Hepatocyte (in vitro differentiated cells): ENCODE measurements at regions not wholly inside any gene's neighbourhood (a gene's known extent, or its start where the extent isn't known, plus 50 kb on each side); places are given as distances from the start of the nearest gene placed in this dataset.

Experiments used
- DNase-seq: peaks from one replicate; pipeline ENCODE4 v3.0.0-alpha.2; 2016; ENCODE audit warnings: low spot score
- H2AFZ ChIP-seq: fragments of 200-600 bp; sonication (generic); 2 replicates; pipeline ENCODE4 v1.6.0; 2016; ENCODE audit warnings: antibody characterized with exemption, mild to moderate bottlenecking
- H3K27ac ChIP-seq: fragments of 200-600 bp; sonication (generic); 2 replicates; pipeline ENCODE4 v1.5.1; 2016; ENCODE audit warnings: mild to moderate bottlenecking
- H3K27me3 ChIP-seq: fragments of 200-600 bp; sonication (generic); 2 replicates; pipeline ENCODE4 v1.6.1; 2016
- H3K36me3 ChIP-seq: fragments of 200-600 bp; sonication (generic); replicated peaks from 2 replicates; pipeline ENCODE4 v1.5.1; 2016; ENCODE audit warnings: low read depth; ENCODE audit not compliant: insufficient read depth
- H3K4me1 ChIP-seq: fragments of 200-600 bp; sonication (generic); 2 replicates; pipeline ENCODE4 v1.5.1; 2016; ENCODE audit warnings: mild to moderate bottlenecking, moderate library complexity; ENCODE audit not compliant: insufficient read depth
- H3K4me2 ChIP-seq: fragments of 200-600 bp; sonication (generic); 2 replicates; pipeline ENCODE4 v1.6.0; 2016
- H3K4me3 ChIP-seq: fragments of 200-600 bp; sonication (generic); 2 replicates; pipeline ENCODE4 v1.5.1; 2016; ENCODE audit warnings: mild to moderate bottlenecking
- H3K79me2 ChIP-seq: fragments of 200-600 bp; sonication (generic); 2 replicates; pipeline ENCODE4 v1.6.0; 2017; ENCODE audit warnings: mild to moderate bottlenecking
- H3K9me2 ChIP-seq: fragments of 200-600 bp; sonication (generic); replicated peaks from 2 replicates; pipeline ENCODE4 v1.6.0; 2017; ENCODE audit warnings: mild to moderate bottlenecking; ENCODE audit not compliant: insufficient read depth
- H3K9me3 ChIP-seq: fragments of 200-600 bp; sonication (generic); 2 replicates; pipeline ENCODE4 v1.5.1; 2016; ENCODE audit warnings: low read depth, mild to moderate bottlenecking
- H4K20me1 ChIP-seq: fragments of 200-600 bp; sonication (generic); 2 replicates; pipeline ENCODE4 v1.6.0; 2016; ENCODE audit warnings: mild to moderate bottlenecking; ENCODE audit not compliant: insufficient read depth, poor library complexity, severe bottlenecking
- CTCF ChIP-seq: fragments of 200-600 bp; sonication (generic); IDR thresholded peaks from 2 replicates; pipeline ENCODE4 v1.5.1; 2016; ENCODE audit warnings: antibody characterized with exemption, mild to moderate bottlenecking; ENCODE audit not compliant: poor library complexity
- EZH2 ChIP-seq: fragments of 200-600 bp; sonication (generic); IDR thresholded peaks from 2 replicates; pipeline ENCODE4 v1.6.1; 2016; ENCODE audit warnings: antibody characterized with exemption, mild to moderate bottlenecking, borderline replicate concordance
- EZH2phosphoT487 ChIP-seq: fragments of 200-600 bp; sonication (generic); IDR thresholded peaks from one replicate; pipeline ENCODE4 v1.6.1; 2018; ENCODE audit warnings: antibody characterized with exemption, mild to moderate bottlenecking, low read depth, moderate library complexity; ENCODE audit not compliant: unreplicated experiment, severe bottlenecking
- WGBS: methylation state at CpG from one replicate; pipeline ENCODE4 v1.1.6; 2016; ENCODE audit warnings: low lambda C conversion rate; ENCODE audit errors: missing lambda C conversion rate; 5-methylcytosine and 5-hydroxymethylcytosine counted together

GRCh38 chr7:46943996-46944395 is 637.9 kb downstream of the TNS3 start:
- no peaks in the 10 kb centered on the region for H3K79me2 ChIP-seq
- no peak for DNase-seq
- H3K9me2 ChIP-seq: no peaks in the 10 kb centered on the region
- no peaks in the 10 kb centered on the region for H3K27me3 ChIP-seq
- TF ChIP-seq EZH2 (no peak), CTCF (no peak), EZH2phosphoT487 (no peak)
- no peak overlapping the region for H3K27ac ChIP-seq
- WGBS: 92% methylated on average over 3 of the region's 3 CpGs
- no peaks in the 10 kb centered on the region for H3K36me3 ChIP-seq
- no peaks in the 10 kb centered on the region for H3K4me1 ChIP-seq
- H3K9me3 ChIP-seq: no peaks in the 10 kb centered on the region
- H4K20me1 ChIP-seq: no peaks in the 10 kb centered on the region
- no peak overlapping the region for H3K4me3 ChIP-seq
- H2AFZ ChIP-seq: no peak overlapping the region
- H3K4me2 ChIP-seq: no peak overlapping the region

- DNase-seq: no peak
- H3K27ac ChIP-seq: no peak overlapping the region
- no peak overlapping the region for H2AFZ ChIP-seq
- H3K4me1 ChIP-seq: no peaks in the 10 kb centered on the region
- WGBS: 99% methylated on average over 5 of the region's 5 CpGs
- no peaks in the 10 kb centered on the region for H3K79me2 ChIP-seq
- no peaks in the 10 kb centered on the region for H3K27me3 ChIP-seq
- no peaks in the 10 kb centered on the region for H4K20me1 ChIP-seq
- no peak overlapping the region for H3K4me2 ChIP-seq
- TF ChIP-seq CTCF: no peak
- no peaks in the 10 kb centered on the region for H3K9me2 ChIP-seq
- H3K4me3 ChIP-seq: no peak overlapping the region
- H3K9me3 ChIP-seq: no peaks in the 10 kb centered on the region
- no peaks in the 10 kb centered on the region for H3K36me3 ChIP-seq
Measured at GRCh38 chr7:46942574-46942973, 639.3 kb downstream of the TNS3 start.

- Histone ChIP-seq H4K20me1 (no peaks in the 10 kb centered on the region), H3K9me3 (no peaks in the 10 kb centered on the region), H3K27me3 (no peaks in the 10 kb centered on the region), H3K27ac (no peak overlapping the region), H3K9me2 (no peaks in the 10 kb centered on the region), H3K4me3 (no peak overlapping the region), H2AFZ (no peak overlapping the region), H3K36me3 (no peaks in the 10 kb centered on the region), H3K4me1 (no peaks in the 10 kb centered on the region), H3K4me2 (no peak overlapping the region), H3K79me2 (no peaks in the 10 kb centered on the region)
- TF ChIP-seq EZH2phosphoT487 (no peak), EZH2 (no peak), CTCF (no peak)
- 94% methylated on average over 5 of the region's 5 CpGs for WGBS
- DNase-seq: no peak
Measured at GRCh38 chr7:46940178-46940577, 641.7 kb downstream of the TNS3 start.

- WGBS: 93% methylated on average over 8 of the region's 8 CpGs
- H3K27ac ChIP-seq: no peak overlapping the region
- H3K79me2 ChIP-seq: no peaks in the 10 kb centered on the region
- H3K27me3 ChIP-seq: no peaks in the 10 kb centered on the region
- H3K4me1 ChIP-seq: no peaks in the 10 kb centered on the region
- no peak overlapping the region for H2AFZ ChIP-seq
- no peak for DNase-seq
- H4K20me1 ChIP-seq: no peaks in the 10 kb centered on the region
- TF ChIP-seq EZH2 (no peak), EZH2phosphoT487 (no peak), CTCF (no peak)
- H3K9me3 ChIP-seq: no peaks in the 10 kb centered on the region
- no peak overlapping the region for H3K4me2 ChIP-seq
- no peak overlapping the region for H3K4me3 ChIP-seq
- no peaks in the 10 kb centered on the region for H3K9me2 ChIP-seq
- no peaks in the 10 kb centered on the region for H3K36me3 ChIP-seq
Measured at GRCh38 chr7:46939558-46939957, 642.4 kb downstream of the TNS3 start.
